Gastroesophageal sphincter (tissue), 4 donors: ENCODE measurements at regions not wholly inside any gene's neighbourhood (a gene's known extent, or its start where the extent isn't known, plus 50 kb on each side); places are given as distances from the start of the nearest gene placed in this dataset.

Experiments
- ATAC-seq: fragments of 150-250 bp; one replicate; pipeline ENCODE4 v1.9.1; 2016; ENCODE audit warnings: mild to moderate bottlenecking, moderate library complexity
- H3K27ac ChIP-seq, 4 donors: fragments of 200-600 bp; sonication (generic) in 3 of 4; 1 replicate in 3 of 4; 2 replicates in 1 of 4; pipeline ENCODE4 v1.5.1; 2016 to 2019
- H3K27me3 ChIP-seq: fragments of 200-600 bp; sonication (generic); one replicate; pipeline ENCODE4 v1.5.1; 2019
- H3K36me3 ChIP-seq, 2 donors: fragments of 200-600 bp; sonication (generic); one replicate each; pipeline ENCODE4 v1.5.1; 2019; ENCODE audit warnings: control low read depth in 1 of 2
- H3K4me1 ChIP-seq, 3 donors: fragments of 200-600 bp; sonication (generic); 1 replicate in 2 of 3; 2 replicates in 1 of 3; pipeline ENCODE4 v1.5.1; 2016 to 2019; ENCODE audit warnings: control low read depth in 2 of 3
- H3K4me3 ChIP-seq, 2 donors: fragments of 200-600 bp; sonication (generic); one replicate each; pipeline ENCODE4 v1.5.1; 2019; ENCODE audit warnings: mild to moderate bottlenecking in 1 of 2, moderate library complexity in 1 of 2
- H3K9me3 ChIP-seq, 3 donors: fragments of 200-600 bp; sonication (generic); one replicate each; pipeline ENCODE4 v1.5.1; 2017 to 2019; ENCODE audit warnings: control low read depth in 2 of 3
- EP300 ChIP-seq: sonication (generic); formaldehyde crosslinking; IDR thresholded peaks from one replicate; pipeline ENCODE4 v1.6.1; 2017; ENCODE audit warnings: antibody characterized with exemption, mild to moderate bottlenecking
- POLR2A ChIP-seq, 2 donors: fragments of 450-650 bp; IDR thresholded peaks; one replicate each; pipeline ENCODE4 v1.6.1; 2017; ENCODE audit warnings: antibody characterized with exemption in 2 of 2, mild to moderate bottlenecking in 2 of 2, moderate library complexity in 1 of 2
- POLR2AphosphoS5 ChIP-seq: sonication (generic); formaldehyde crosslinking; IDR thresholded peaks from one replicate; pipeline ENCODE4 v1.6.1; 2017; ENCODE audit warnings: antibody characterized with exemption
- whole genome bisulfite sequencing, 2 donors: methylation state at CpG; one replicate each; pipeline ENCODE4 v1.1.5; 2018; ENCODE audit warnings: low coverage in 1 of 2; 5-methylcytosine and 5-hydroxymethylcytosine counted together
- TF ChIP-seq, protein P1 (sequence below), 4 experiments: fragments of 200-600 bp in 2 of 4; fragments of 450-650 bp in 2 of 4; sonication (generic) in 1 of 4; IDR thresholded peaks; one replicate each; pipeline ENCODE4 v1.5.1; 2017 to 2019; ENCODE audit warnings: antibody characterized with exemption in 4 of 4, mild to moderate bottlenecking in 2 of 4, moderate library complexity in 2 of 4

DNA sequence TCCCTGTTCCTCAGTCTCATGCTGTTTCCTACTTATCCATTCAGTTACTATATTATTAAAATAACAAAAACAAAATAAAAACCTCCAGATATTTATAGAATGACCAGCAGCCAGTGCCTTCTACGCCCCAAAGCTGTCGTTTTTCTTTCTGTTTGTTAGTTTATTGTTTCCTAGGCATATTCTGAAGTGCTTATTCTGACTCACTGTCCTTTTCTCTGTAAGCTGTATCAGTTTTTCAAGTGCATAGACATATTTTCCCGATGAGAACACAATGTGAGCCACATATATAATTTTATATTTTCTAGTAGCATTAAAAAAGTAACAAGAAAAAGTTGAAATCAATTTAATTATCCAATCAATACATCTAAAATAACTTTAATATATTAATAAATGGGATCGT, 2158.6 kb upstream of the TENM3 start:
- no peaks in the 10 kb centered on the region for H3K4me1 ChIP-seq
- H3K9me3 ChIP-seq = no peaks in the 10 kb centered on the region
- 41 to 45% methylated on average over 4 of the region's 4 CpGs for WGBS, 2 donors
- no peak overlapping the region for H3K4me3 ChIP-seq
- no peak for ATAC-seq
- no peaks in the 10 kb centered on the region for H3K27me3 ChIP-seq
- H3K27ac ChIP-seq = no peak overlapping the region
- TF ChIP-seq EP300 (no peak), POLR2A (IDR thresholded peaks at IDR 0.05) (no peak), POLR2AphosphoS5 (no peak)
- TF ChIP-seq, protein P1, sequence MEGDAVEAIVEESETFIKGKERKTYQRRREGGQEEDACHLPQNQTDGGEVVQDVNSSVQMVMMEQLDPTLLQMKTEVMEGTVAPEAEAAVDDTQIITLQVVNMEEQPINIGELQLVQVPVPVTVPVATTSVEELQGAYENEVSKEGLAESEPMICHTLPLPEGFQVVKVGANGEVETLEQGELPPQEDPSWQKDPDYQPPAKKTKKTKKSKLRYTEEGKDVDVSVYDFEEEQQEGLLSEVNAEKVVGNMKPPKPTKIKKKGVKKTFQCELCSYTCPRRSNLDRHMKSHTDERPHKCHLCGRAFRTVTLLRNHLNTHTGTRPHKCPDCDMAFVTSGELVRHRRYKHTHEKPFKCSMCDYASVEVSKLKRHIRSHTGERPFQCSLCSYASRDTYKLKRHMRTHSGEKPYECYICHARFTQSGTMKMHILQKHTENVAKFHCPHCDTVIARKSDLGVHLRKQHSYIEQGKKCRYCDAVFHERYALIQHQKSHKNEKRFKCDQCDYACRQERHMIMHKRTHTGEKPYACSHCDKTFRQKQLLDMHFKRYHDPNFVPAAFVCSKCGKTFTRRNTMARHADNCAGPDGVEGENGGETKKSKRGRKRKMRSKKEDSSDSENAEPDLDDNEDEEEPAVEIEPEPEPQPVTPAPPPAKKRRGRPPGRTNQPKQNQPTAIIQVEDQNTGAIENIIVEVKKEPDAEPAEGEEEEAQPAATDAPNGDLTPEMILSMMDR (IDR thresholded peaks at IDR 0.05) = no peak
- H3K36me3 ChIP-seq = no peaks in the 10 kb centered on the region

DNA sequence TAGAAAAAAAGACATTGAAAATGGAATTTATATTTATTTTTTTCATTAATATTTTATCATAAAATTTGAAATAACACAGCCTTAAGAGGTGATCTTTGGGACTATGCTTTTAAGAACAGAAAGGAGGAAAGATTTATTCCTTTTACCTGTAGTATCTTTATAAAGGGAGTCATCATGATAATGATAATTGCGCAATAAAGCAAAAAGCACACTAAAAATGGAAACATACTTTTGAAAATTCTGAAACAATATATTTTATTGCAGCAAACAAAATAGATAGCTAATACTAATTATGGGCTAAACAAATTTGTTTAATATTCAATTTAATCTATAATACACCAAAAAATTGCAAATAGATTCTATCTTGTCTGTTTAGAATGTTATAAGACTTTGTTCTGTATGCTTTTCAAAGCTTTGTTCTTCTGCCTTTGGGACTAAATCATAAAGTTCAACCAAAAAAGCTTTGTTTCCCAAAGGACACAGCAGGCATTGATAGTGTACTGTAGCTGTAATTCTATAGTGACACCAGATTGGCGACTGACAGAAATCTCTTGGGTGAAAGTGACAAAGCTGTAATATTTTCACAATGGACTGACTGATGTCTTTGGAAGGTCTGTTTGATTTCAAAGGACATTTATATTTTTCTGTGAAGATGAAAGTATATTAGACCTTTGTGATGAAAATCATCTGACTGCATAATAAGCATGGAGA, 2156.6 kb upstream of the TENM3 start:
- 0% methylated on average over 2 of the region's 2 CpGs for WGBS, 2 donors
- ATAC-seq = no peak
- Histone ChIP-seq H3K27ac (no peak overlapping the region), H3K4me3 (no peak overlapping the region), H3K9me3 (no peaks in the 10 kb centered on the region), H3K27me3 (no peaks in the 10 kb centered on the region), H3K36me3 (no peaks in the 10 kb centered on the region), H3K4me1 (no peaks in the 10 kb centered on the region)
- TF ChIP-seq, protein P1 (IDR thresholded peaks at IDR 0.05) = no peak
- TF ChIP-seq POLR2A (IDR thresholded peaks at IDR 0.05) (no peak), EP300 (no peak), POLR2AphosphoS5 (no peak)

DNA sequence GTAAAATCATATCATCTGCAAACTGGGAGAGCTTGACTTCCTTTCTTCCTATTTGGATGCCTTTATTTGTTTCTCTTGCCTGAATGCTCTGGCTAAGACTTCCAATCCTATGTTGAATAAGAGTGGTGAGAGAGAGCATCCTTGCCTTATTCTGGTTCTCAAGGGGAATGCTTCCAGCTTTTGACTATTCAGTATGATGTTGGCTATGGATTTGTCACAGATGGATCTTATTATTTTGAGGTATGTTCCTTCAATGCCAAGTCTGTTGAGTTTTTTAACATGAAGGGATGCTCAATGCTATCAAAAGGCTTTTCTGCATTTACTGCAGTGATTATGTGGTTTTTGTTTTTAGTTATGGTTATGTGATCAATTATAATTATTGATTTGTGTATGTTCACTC, 2144.6 kb upstream of the TENM3 start:
- Histone ChIP-seq H3K27me3 (no peaks in the 10 kb centered on the region), H3K27ac (no peak overlapping the region), H3K4me1 (no peaks in the 10 kb centered on the region), H3K36me3 (no peaks in the 10 kb centered on the region), H3K9me3 (no peaks in the 10 kb centered on the region), H3K4me3 (no peak overlapping the region)
- no peak for ATAC-seq
- TF ChIP-seq, protein P1 (IDR thresholded peaks at IDR 0.05) = no peak
- TF ChIP-seq EP300 (no peak), POLR2A (IDR thresholded peaks at IDR 0.05) (no peak), POLR2AphosphoS5 (no peak)

DNA sequence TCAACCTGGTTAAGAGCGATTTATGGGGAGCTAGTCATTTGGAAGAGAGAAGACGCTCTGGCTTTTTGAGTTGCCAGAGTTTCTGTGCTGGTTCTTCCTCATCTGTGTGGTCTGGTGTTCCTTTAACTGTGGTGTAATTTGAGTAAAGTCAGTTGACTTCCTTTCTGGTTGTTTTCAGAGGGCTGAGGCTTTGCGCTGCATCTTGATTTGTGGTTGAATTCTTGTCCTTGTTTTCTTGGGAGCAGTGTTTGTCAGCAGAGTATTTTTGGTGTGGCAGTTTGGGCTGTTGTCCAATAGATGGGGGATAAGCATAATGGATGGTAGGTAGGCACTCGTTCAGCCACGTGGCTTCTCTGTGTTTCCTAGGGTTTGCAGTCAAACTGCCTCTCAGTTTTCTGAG, 2143.2 kb upstream of the TENM3 start:
- Histone ChIP-seq H3K4me3 (no peak overlapping the region), H3K9me3 (no peaks in the 10 kb centered on the region), H3K27me3 (no peaks in the 10 kb centered on the region), H3K4me1 (no peaks in the 10 kb centered on the region), H3K27ac (no peak overlapping the region), H3K36me3 (no peaks in the 10 kb centered on the region)
- TF ChIP-seq, protein P1 (IDR thresholded peaks at IDR 0.05) = no peak
- no peak for TF ChIP-seq POLR2A (IDR thresholded peaks at IDR 0.05)
- no peak for TF ChIP-seq EP300
- TF ChIP-seq POLR2AphosphoS5 = no peak
- no peak for ATAC-seq
- WGBS, 2 donors = 73 to 87% methylated on average over 2 to 5 of the region's 5 CpGs

DNA sequence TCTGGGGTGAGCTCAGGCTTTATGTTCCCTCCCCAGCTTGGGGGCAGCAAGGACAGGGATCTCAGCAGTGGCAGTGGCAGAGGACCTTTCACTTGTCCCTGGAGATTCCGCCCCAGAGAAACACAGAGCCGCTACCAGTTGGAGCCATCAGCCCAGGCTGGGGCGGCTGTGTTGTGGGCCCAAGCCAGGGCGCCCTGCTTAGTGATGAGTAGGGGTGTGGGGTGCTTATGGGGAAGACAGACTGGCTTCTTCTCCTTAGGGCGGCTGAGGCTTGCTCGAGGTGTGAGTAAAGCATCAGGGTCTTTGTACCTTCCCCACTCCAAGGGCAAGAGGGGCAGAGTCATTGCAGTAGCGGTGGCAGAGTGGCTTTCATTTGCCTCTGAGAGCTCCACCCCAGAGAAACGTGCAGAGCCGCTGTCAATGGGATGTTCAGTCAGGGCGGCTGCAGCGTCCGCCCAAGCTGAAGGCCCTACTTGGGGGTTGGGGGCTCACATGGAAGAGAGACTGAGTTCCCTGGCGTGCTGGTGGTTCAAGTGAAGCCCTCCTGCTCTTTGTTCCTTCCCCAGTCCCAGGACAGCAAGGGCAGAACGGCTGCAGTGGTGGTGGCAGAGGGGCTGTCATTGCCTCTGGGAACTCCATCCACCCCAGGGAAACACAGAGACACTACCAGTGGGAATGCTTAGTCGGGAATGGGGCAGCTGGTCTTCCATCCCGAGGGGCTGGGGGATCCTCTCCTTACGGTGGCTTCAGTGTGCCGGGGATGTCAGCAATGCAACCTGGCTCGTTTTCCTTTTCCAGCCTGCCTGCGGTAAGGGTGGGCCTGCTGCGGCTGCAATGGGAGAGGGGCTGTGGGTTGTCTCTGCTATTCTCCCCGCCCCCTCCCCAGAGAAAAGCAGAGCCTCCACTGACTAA, 2142.5 kb upstream of the TENM3 start:
- ATAC-seq = no peak
- no CpG with 5 or more reads among the region's 22 CpGs for WGBS, 2 donors

More for the DNA sequence above, 2142.5 kb upstream of the TENM3 start:
- no peak for TF ChIP-seq POLR2AphosphoS5
- TF ChIP-seq POLR2A (IDR thresholded peaks at IDR 0.05) = no peak
- no peak for TF ChIP-seq EP300
- TF ChIP-seq, protein P1 (IDR thresholded peaks at IDR 0.05) = no peak
- H3K4me1 ChIP-seq = no peaks in the 10 kb centered on the region
- no peak overlapping the region for H3K4me3 ChIP-seq
- H3K9me3 ChIP-seq = no peaks in the 10 kb centered on the region
- no peaks in the 10 kb centered on the region for H3K36me3 ChIP-seq
- no peaks in the 10 kb centered on the region for H3K27me3 ChIP-seq
- H3K27ac ChIP-seq = no peak overlapping the region
